WI38 (cell line): ENCODE measurements at regions not wholly inside any gene's neighbourhood (a gene's known extent, or its start where the extent isn't known, plus 50 kb on each side); places are given as distances from the start of the nearest gene placed in this dataset.

ENCODE experiments used
- H3K4me3 ChIP-seq: 2 replicates; pipeline ENCODE4 v1.5.1; 2011; ENCODE audit warnings: low read depth, mild to moderate bottlenecking, control low read depth, low read length
- TF ChIP-seq, protein P1 (sequence below): IDR thresholded peaks from 2 replicates; pipeline ENCODE4 v1.5.1; 2012; ENCODE audit warnings: low read depth, mild to moderate bottlenecking, control low read depth, low read length

DNA sequence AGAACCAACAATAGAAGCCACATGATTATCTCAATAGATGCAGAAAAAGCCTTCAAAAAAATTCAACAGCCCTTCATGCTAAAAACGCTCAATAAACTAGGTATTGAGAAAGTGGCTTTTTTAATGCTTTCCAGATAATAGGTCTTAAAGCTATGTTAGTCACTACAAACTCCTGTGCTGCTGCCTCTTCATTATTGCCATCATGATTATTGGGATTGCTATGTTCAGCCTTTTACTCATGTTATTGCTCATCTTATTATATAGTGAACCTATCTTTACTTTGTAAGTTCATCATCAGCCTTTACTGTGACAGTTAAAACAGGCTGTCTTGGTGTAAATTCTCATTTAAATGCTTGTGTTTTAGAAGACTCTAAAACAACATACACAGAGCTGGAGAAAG lies 1557.2 kb upstream of the ZEB2 start:
- TF ChIP-seq, protein P1, sequence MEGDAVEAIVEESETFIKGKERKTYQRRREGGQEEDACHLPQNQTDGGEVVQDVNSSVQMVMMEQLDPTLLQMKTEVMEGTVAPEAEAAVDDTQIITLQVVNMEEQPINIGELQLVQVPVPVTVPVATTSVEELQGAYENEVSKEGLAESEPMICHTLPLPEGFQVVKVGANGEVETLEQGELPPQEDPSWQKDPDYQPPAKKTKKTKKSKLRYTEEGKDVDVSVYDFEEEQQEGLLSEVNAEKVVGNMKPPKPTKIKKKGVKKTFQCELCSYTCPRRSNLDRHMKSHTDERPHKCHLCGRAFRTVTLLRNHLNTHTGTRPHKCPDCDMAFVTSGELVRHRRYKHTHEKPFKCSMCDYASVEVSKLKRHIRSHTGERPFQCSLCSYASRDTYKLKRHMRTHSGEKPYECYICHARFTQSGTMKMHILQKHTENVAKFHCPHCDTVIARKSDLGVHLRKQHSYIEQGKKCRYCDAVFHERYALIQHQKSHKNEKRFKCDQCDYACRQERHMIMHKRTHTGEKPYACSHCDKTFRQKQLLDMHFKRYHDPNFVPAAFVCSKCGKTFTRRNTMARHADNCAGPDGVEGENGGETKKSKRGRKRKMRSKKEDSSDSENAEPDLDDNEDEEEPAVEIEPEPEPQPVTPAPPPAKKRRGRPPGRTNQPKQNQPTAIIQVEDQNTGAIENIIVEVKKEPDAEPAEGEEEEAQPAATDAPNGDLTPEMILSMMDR, result no peak

DNA sequence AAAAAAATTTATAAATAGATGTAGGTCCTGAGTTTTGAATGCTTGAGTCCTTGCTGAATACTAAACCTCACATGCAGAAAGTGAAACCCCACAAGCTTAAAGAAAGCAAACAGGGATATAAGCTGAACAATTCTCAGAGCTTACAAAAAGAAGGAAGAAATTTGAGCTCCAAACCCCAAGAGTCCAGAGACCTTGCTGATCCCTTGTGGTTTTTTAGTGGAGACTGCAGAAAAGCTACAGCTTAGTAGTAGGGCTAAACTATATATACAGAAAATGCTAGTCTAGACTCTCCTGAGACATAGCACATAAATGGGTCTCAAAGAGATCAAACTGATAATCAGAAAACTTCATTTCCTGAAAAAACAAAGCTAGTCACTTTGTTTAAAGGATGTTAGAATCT lies 1548.1 kb upstream of the ZEB2 start:
- TF ChIP-seq, protein P1, result no peak

More for the DNA sequence above, 1557.2 kb upstream of the ZEB2 start:
- H3K4me3 ChIP-seq, result no peak overlapping the region

DNA sequence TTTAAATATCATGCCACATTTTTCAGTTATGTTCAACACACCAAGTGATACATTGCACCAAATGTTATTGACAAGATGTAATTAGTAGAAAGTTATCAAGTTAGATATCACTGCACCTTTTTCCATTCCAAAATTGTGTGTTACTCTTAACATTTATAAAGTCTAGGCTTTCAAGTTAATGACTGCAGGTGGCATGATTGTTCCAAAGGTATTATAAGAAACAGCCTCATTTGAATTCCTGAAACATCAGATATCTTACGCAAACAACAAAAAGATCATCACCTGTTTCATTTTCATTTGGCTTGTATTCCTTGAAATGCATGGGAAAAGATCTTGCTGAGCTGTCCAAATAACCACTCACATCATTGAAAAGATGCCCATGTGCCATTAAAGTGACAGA lies 1528.2 kb upstream of the ZEB2 start:
- TF ChIP-seq, protein P1, result no peak

More for the DNA sequence above, 1548.1 kb upstream of the ZEB2 start:
- H3K4me3 ChIP-seq, result no peak overlapping the region

DNA sequence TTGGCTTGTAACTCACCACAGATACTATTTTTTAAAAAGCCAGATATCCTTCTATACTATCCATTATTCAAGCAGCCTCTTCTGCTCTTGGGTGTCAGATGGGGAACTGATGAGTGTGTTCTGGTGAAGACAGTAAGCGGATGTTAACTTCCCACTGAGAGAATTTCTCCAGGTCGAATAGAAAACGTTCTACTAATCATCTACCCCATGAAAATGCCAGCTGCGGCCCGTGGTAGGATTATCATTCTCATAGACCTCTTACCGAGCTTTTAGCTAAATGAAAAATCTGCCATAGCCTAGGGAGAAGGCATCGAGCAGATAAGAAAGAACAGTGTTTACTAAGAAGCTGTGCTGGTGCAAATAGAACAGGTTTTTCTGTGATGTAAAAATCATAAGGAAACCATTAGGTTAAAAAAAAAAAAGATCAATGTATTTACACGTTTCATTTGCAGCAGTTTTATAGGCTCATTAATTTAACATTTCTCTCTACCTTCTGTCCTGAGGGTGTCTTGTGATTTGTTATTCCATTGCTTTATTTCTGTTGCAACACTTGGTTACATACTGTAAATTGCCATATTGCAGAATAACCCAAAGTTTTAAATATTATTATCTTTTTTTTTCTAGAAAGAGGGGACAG lies 1521.5 kb upstream of the ZEB2 start:
- H3K4me3 ChIP-seq, result no peak overlapping the region
- TF ChIP-seq, protein P1, result no peak

More for the DNA sequence above, 1528.2 kb upstream of the ZEB2 start:
- H3K4me3 ChIP-seq, result no peak overlapping the region

DNA sequence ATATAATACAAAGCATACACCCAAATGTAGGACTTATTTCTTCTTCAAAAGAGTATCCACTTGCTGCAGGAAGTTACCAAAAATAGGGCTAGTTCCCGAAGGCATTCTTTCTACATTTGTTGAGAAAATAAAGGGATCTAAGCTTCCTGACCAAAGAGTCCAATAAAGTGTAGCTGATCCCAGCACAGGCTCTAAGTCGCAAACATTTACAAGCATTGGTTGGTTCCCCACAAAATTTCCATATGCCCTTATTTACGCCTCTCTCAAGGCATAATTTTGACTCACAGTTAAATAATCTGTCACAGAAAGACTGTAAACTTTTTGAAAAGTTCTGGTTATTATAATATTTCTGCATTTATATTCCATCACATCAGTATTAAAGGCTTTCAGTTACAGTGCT lies 1520.1 kb upstream of the ZEB2 start:
- H3K4me3 ChIP-seq, result no peak overlapping the region
- TF ChIP-seq, protein P1, result no peak

DNA sequence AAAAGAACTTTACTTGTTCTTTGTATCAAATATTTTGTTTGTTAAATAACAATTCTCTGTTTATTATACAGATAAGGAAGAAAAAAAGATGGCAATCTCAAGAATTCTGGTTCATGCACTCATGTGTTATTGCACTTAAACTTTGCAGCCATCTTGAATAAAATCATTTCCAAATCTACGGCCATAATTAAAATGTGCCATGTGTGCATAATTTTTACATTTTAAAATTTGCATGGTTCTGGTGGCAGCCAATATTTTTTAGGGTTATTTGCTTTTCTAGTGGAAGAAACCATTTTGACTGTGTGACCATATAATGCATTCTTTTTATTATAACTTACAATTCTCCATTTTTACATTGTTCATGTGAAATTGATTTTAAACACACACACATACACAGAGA lies 1518.1 kb upstream of the ZEB2 start:
- H3K4me3 ChIP-seq, result no peak overlapping the region
- TF ChIP-seq, protein P1, result no peak

DNA sequence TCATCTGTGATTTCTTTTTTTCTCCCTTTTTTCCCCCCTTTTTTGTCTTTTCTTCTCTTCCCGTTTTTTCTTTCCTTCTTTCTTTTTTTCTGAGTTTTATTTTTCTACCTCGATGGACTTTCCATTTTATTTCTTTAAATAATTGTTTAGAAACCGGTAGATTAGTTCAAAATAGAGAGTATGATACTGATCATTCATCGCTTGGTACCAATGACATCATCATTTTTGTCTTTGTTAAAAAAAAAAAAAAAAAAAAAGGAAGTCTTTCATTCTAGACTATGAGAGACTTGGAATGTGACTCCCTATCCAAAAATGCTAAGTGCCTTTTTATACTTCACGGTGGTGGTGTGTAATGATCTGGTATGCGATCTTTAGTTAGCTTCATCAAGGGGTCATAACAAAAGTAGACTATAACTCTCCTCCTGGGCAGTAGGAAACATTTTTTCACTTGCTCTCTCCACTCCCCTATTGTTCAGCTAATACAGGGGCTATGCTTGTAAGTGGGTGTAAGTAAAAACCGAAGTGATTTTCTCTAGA lies 1517.5 kb upstream of the ZEB2 start:
- H3K4me3 ChIP-seq, result no peak overlapping the region
- TF ChIP-seq, protein P1, result no peak
